ENCODE measurements at regions not wholly inside any gene's neighbourhood (a gene's known extent, or its start where the extent isn't known, plus 50 kb on each side); places are given as distances from the start of the nearest gene placed in this dataset.

GRCh38 chr16:22625967-22626366 lies 115.3 kb downstream of the NPIPB5 start (continued):
- no peak for TF ChIP-seq MAX (IDR thresholded peaks at IDR 0.05; ENCODE audit: low read depth)
- no peak for TF ChIP-seq RCOR1 (IDR thresholded peaks at IDR 0.05; ENCODE audit: low read length)
- TF ChIP-seq SIN3A (IDR thresholded peaks at IDR 0.05; ENCODE audit: borderline replicate concordance, low read depth, low read length), result no peak
- TF ChIP-seq MXI1 (IDR thresholded peaks at IDR 0.05; ENCODE audit: low read depth, low read length), result no peak
- no peak for TF ChIP-seq NFIC (IDR thresholded peaks at IDR 0.05; ENCODE audit: borderline replicate concordance)

GRCh38 chr16:22627043-22627442 lies 116.4 kb downstream of the NPIPB5 start:
- Histone ChIP-seq H3K27me3 (ENCODE audit: insufficient read depth) (0 out of 2 replicates have a peak, but pooled peaks cover 5% of the 10 kb centered on the region), H3K36me3 (replicated peaks in 1 of 2; ENCODE audit: control insufficient read depth in 1 of 2, insufficient read depth in 2 of 2, low read length in 1 of 2) (no peaks in the 10 kb centered on the region), H3K4me2 (no peak overlapping the region), H3K4me3 (ENCODE audit: low read depth in 2 of 2, low read length in 1 of 2) (no peak overlapping the region), H3K27ac (ENCODE audit: low read depth in 2 of 2, low read length in 1 of 2) (no peak overlapping the region), H2AFZ (ENCODE audit: low read depth) (no peak overlapping the region), H3K9ac (no peak overlapping the region), H3F3A (replicated peaks; ENCODE audit: insufficient read depth) (no peaks in the 10 kb centered on the region), H3K79me2 (ENCODE audit: insufficient read depth) (no peaks in the 10 kb centered on the region), H4K20me1 (ENCODE audit: insufficient read depth) (no peaks in the 10 kb centered on the region), H3K9me2 (no peaks in the 10 kb centered on the region), H3K9me3 (no peaks in the 10 kb centered on the region), H3K4me1 (ENCODE audit: control insufficient read depth in 1 of 2, insufficient read depth in 2 of 2, low read depth in 1 of 2, low read length in 1 of 2) (peaks cover 0 to 11% of the 10 kb centered on the region in 2 experiments; a peak in 1 of 4 replicates)
- no peak for DNase-seq
- ChIA-PET CTCF (interaction anchor here (2.1 kb wide), 1 partner anchor 8 kb away, joined by 8 read pairs; no protein-coding TSS in a partner anchor), POLR2A (no interaction called here)
- TF ChIP-seq REST (IDR thresholded peaks at IDR 0.05; ENCODE audit: low read depth, low read length) (no peak), RCOR1 (IDR thresholded peaks at IDR 0.05; ENCODE audit: low read length) (no peak), CHD2 (IDR thresholded peaks at IDR 0.05; ENCODE audit: low read length, partially characterized antibody) (no peak), EP300 (IDR thresholded peaks at IDR 0.05; ENCODE audit: borderline replicate concordance in 1 of 2, low read depth in 1 of 2, low read length in 1 of 2) (no peak), TAF1 (IDR thresholded peaks at IDR 0.05; ENCODE audit: borderline replicate concordance, low read depth, low read length) (no peak)
- WGBS (ENCODE audit: low lambda C conversion rate), result 37% methylated on average over 5 of the region's 5 CpGs

GRCh38 chr16:22628994-22629393 lies 118.3 kb downstream of the NPIPB5 start:
- ChIA-PET POLR2A (no interaction called here), CTCF (no interaction called here)
- Histone ChIP-seq H3K4me2 (no peak overlapping the region), H3K79me2 (ENCODE audit: insufficient read depth) (no peaks in the 10 kb centered on the region), H4K20me1 (ENCODE audit: insufficient read depth) (no peaks in the 10 kb centered on the region), H3K9me2 (no peaks in the 10 kb centered on the region), H2AFZ (ENCODE audit: low read depth) (no peak overlapping the region), H3K27ac (ENCODE audit: low read depth in 2 of 2, low read length in 1 of 2) (no peak overlapping the region), H3K27me3 (ENCODE audit: insufficient read depth) (0 out of 2 replicates have a peak, but pooled peaks cover 5% of the 10 kb centered on the region), H3K9me3 (no peaks in the 10 kb centered on the region), H3F3A (replicated peaks; ENCODE audit: insufficient read depth) (no peaks in the 10 kb centered on the region), H3K4me1 (ENCODE audit: control insufficient read depth in 1 of 2, insufficient read depth in 2 of 2, low read depth in 1 of 2, low read length in 1 of 2) (peaks cover 0 to 9% of the 10 kb centered on the region in 2 experiments; a peak in 1 of 4 replicates), H3K4me3 (ENCODE audit: low read depth in 2 of 2, low read length in 1 of 2) (no peak overlapping the region), H3K36me3 (replicated peaks in 1 of 2; ENCODE audit: control insufficient read depth in 1 of 2, insufficient read depth in 2 of 2, low read length in 1 of 2) (no peaks in the 10 kb centered on the region), H3K9ac (no peak overlapping the region)
- TF ChIP-seq SIN3A (IDR thresholded peaks at IDR 0.05; ENCODE audit: borderline replicate concordance, low read depth, low read length), result no peak
- no peak for TF ChIP-seq RAD21 (IDR thresholded peaks at IDR 0.05; ENCODE audit: low read length)
- no peak for TF ChIP-seq GATA2 (CRISPR knock-in tag; IDR thresholded peaks at IDR 0.05)
- no peak for TF ChIP-seq GABPA (IDR thresholded peaks at IDR 0.05; ENCODE audit: low read depth)
- no peak for TF ChIP-seq POLR2AphosphoS5 (IDR thresholded peaks at IDR 0.05; ENCODE audit: low read depth, low read length)
- TF ChIP-seq YY1 (IDR thresholded peaks at IDR 0.05; ENCODE audit: low read depth), result no peak
- 50% methylated on average over 2 of the region's 2 CpGs for WGBS (ENCODE audit: low lambda C conversion rate)
- DNase-seq, result no peak

All from SK-N-SH (cell line).